ENCODE measurements at regions not wholly inside any gene's neighbourhood (a gene's known extent, or its start where the extent isn't known, plus 50 kb on each side); places are given as distances from the start of the nearest gene placed in this dataset.

GRCh38 chr2:67970071-67970470 lies 92.7 kb downstream of the C1D start:
- no peak for TF ChIP-seq DPF2 (IDR thresholded peaks at IDR 0.05)
- TF ChIP-seq TAF1 (IDR thresholded peaks at IDR 0.05; ENCODE audit: borderline replicate concordance, low read depth, low read length) = no peak
- no peak for TF ChIP-seq FOS (IDR thresholded peaks at IDR 0.05; ENCODE audit: borderline replicate concordance, extremely low read depth, insufficient read length)
- TF ChIP-seq CTCF (IDR thresholded peaks at IDR 0.05 in 2 of 3, conservative IDR thresholded peaks at IDR 0.05 in 1 of 3; ENCODE audit: control insufficient read depth in 2 of 3, extremely low read depth in 1 of 3, insufficient read depth in 1 of 3, low read depth in 3 of 3, low read length in 3 of 3) = no peak
- no peak for TF ChIP-seq CEBPB (IDR thresholded peaks at IDR 0.05; ENCODE audit: borderline replicate concordance in 1 of 2, low read depth in 2 of 2, low read length in 2 of 2)

Data from GM12878 (cell line).